Stimulated activated CD8-positive, alpha-beta memory T cell treated with anti-CD3 and anti-CD28 coated beads, Interleukin-12 subunit alpha, Interleukin-12 subunit beta, amount 100 ng/mL, for 24 hours (primary cell): ENCODE measurements at regions not wholly inside any gene's neighbourhood (a gene's known extent, or its start where the extent isn't known, plus 50 kb on each side); places are given as distances from the start of the nearest gene placed in this dataset.
"Not testable (repeated sequence)": the region's sequence is repeated elsewhere in the genome, so short reads cannot be mapped to it uniquely, and the experiment has no call there.

Experiments
- DNase-seq: peaks from one replicate; pipeline ENCODE4 v3.0.0-alpha.2; 2020; ENCODE audit errors: extremely low read depth

DNA sequence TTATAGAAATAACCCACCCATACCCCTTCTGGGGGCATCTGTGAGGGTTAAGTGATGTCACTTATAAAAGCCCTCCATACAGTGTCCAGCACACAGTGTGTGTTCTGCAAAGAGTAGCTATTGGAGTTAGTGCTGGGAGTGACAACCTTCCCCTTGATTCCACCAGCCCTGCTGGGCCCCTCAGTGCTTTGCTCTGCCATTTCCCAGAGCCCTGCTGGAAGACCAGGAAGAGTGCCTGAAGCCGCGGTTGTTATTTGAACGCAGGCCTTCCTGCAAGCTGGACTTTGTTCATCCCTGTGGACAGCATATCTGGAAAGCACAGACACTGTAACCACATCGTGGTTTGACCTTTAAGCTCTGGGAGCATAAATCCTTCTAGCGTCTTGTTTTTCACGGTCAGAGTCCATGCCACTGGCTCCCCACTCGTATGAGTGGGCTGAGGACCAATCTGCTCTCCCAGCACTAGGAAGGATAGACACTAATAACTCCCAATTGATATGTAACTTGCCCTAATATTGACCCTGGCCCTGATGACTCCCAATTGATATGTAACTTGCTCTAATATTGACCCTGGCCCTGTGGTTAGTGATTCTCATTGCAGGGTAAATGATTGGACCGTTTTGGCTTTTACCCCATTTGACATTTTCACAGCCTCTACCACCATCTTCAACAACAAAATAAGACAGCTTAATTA lies 297.1 kb upstream of the MAF start:
- DNase-seq: no peak

DNA sequence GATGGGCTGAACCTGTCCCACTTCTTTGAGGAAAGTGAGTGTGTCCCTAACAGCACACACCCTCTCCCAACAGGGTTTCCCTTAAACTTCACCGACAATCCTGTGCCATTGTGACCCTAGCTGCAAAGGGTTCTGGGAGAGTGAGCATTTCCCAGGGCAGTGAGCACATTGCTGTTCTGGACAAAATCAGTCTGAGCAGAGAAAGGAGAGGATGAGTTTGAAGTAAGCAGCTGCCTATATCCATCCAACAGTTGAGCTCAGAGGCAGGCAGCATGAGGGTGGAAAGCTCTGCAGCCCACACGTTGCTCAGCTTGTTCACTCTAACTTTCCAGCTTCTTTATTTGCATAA lies 296.5 kb upstream of the MAF start:
- DNase-seq: no peak

DNA sequence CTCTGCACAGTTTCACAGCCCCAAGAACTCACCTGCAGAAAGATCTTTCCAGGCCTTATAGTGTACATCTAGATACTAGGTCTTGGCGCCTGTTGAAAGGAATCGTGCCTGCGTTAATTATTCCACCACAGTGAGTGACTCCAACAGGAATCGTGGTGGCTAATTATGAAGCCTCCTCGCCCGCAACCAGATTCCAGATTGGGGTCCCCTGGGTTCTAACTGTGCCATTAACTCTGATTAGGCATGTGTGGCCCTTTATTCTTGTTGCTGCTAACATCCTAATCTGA lies 295.3 kb upstream of the MAF start:
- DNase-seq: no peak

DNA sequence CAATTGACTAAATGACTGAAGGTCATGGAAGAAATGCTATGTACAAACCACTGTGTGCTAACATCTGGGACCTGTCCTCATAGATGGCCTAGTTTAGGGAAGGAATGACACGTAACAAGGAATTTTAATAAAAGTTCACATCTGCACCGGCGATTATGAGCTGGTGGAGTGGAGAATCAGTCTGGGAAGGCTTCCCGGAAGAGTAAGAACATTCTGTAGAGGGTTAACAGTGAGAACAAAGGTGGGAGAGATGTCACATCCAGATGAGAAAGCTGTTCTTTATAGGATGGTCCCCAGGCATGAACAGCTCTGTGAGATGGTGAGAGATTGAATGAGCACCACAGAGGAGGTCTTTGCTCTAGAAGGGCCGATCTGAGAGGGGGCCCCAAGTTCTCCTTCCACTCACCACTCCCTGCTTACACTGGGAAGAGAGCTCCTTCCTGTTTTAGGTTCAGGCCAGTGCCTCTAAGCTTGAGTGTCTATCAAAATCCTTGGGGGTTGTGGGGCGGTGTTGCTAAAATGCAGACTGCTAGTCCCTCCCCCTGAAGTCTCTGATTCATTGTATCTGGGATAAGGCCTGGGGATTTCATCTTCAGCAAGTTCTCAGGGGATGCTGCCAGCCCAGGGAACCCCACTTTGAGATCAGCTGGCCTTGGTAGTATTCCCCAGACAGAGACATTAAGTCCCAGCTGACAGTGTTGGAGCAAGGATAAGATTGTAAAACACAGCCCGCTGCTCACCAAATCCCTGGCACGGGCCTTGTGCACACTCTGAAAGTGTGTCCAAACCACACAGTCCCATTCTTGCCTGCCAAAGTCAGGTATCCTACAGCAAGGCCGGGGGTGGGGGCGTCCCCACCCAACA lies 294.7 kb upstream of the MAF start:
- DNase-seq: no peak

DNA sequence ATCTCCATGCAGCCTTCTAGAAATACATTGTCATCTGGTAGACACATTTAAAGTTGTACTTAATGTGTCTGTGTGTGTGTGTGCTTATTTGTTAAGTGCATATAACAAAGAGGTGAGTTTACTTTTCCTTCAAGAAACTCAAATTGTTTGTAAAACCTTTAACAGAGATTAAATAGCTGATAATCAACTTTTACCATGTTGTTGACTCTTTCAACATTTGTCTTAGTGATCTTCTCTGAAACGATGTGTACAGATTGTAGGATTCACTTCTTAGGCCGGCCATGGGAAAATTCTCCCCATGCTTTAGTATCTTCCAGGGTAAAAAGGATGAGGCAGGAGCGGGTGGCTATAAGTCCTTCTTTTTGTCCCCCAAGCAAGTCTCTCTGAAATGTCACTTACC lies 292.9 kb upstream of the MAF start:
- DNase-seq: no peak

DNA sequence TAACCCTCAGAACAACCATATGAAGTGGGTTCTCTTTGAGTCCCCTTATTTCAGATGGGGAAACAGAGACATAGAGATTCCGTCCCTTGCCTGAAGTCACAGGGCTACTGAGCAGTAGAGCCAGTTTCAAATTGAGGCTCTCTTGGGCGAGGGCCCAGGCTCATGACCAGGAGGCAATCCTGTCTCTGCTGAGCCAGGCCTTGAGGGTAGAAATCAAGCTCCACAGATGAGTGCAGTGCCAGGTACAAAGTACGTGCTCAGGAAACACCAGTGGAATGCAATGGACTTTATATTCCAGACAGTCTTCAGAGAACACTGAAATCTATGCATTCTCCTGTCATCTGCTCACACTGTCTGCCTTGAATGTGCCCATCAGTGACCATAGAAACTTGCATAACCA lies 291.7 kb upstream of the MAF start:
- DNase-seq: no peak

DNA sequence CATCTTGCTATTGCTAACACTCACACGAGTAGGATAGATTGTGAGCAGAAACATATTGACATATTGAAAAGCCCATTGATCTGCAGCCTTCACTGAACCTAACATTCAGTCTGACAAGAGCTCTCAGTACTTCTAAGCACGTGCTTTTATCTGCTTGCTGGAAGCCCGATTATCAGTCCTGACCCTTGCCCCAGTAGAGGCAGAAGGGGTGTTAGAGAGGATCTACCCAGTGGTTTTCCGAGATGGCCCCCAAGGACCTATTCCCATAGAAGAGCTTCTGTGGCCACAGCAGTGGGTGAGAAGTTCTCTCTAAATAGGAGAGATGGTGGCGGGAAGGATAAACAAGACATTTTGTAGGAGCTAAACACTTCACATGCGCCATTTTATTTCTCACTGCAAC lies 290.9 kb upstream of the MAF start:
- no peak for DNase-seq

DNA sequence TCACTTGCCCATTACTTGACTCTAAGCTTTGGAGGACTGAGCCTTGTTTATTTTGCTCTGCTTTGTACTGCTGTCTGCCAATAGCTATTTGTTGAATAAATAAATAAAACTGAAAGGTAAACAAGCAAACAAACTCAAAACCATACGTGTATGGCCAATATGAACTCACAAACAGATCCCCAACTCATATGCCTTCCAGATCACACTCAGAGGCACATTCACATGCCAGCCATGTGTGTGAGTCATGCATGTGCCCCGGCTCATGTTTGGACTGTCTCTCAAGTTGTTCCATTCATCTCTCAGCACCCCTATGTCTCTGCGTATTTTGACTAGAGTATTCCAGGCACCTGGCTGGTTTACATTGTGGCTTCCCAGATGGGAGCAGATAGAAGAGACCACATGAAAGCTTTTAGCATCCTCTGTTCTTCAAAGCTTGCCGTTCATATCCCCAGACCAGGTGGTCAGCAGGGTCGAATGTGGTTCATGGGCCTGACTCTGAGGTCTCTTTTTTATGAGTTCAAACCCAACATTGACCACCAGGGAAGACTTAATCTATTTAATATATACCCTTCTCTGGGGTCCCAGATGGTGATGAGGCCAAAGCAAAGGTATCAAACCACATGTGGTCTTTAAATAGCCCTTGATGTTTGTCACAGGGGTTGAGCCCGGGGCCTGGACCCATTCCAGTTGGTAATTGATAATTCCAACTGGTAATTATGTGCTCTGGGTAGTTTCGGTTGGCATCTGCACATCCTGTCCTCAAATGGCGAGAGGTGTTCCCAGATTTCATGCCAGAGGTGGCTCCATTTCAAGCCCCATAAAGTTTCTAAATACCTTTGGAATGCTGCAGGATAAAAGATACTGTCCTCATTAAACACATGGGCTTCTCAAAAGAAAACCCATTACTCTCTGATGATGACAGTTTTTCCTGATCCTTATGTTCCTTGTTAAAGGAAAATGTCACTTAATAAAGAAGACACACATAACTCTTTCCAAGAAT lies 287.3 kb upstream of the MAF start:
- no peak for DNase-seq

DNA sequence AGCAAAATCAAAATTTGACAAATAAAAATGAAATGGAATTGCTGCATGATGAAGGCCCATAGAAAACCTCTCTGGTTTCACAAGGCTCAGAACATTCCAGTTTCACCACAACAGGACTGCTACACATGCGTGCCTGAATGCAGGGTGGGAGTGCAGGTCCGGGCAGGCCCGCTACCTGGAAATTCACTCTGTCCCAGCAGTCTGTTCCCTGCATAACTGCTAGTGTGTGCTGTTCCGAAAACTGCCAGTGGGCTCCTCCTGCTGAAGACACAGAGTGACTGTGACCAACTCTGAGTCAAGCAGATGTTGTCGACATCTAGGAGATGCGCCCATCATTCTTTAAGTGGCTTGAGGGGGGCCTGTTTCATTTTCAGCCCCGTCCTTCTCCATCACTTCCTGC lies 284.8 kb upstream of the MAF start:
- no peak for DNase-seq

DNA sequence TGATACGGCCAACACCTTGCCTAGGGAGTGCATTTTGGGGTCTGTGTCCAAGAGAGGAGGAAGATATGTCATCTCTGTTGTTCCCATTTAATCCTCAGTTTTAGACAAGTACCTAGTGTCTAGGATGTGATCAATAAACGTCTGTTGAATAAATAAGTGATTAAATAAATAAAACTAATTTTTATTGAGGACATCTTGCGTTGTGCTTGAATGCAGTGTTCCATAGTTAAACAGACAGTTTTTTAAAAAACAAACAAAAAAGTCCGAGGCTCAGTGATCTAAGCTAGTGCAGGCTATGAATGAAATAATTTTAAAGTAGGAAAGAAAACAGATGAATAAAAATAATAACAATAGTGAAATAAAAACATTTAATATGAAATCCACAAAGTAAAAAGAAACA lies 283.0 kb upstream of the MAF start:
- DNase-seq: no peak

DNA sequence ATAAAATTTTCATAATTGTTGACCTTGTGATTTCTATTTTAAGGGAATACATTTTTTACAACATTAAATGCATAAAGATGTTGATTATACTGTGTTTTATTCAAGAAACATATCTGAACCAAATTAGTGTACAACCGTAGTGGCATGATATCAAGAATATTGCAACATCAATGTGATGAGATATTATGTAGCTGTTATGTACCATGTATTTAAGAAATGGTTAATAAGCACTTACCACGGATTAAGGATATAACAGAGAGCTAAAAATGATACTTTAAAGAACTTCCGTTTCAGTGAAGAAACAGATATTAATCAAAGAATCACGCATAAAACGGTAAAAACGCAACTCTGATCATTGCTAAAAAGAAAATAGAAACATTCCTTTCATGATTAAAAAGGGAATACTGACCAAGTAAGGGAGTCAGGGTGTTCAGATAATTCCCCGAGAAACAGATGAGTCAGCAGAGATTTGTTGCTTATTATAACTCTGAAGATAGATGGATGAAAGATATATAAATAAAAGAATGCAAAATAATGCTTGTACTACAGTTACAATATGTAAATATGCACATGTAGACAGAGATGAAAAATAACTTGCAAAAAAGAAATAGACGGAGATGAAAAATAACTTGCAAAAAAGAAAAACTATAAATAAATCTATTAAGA lies 281.9 kb upstream of the MAF start:
- no peak for DNase-seq

DNA sequence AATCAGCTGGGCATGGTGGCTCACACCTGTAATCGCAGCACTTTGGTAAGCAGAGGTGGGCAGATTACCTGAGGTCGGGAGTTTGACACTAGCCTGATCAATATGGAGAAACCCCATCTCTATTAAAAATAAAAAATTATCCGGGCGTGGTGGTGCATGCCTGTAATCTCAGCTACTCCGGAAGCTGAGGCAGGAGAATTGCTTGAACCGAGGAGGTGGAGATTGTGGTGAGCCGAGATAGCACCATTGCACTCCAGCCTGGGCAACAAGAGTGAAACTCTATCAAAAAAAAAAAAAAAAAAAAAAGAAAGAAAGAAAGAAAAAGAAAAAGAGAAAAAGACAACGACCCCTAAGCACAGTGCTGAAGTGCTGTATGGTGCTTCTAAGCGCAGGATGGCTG lies 280.6 kb upstream of the MAF start:
- not testable (repeated sequence) for DNase-seq

DNA sequence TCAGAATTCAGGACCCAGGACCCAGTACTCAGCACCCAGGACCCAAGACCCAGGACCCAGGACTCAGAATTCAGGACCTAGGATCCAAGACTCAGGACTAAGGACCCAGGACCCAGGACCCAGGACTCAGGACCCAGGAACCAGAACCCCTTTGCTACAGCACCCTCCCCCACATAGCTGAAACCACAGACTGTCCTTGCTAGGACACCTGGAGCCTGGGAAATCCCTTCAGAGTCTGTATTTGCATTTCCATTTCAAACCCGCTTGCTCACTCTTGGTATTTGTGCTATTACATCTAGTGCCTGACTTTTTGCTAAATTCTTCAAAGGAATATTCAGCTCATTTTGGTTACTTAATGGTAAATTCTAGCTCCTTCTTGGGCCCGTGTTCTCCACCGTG lies 275.8 kb upstream of the MAF start:
- no peak for DNase-seq

DNA sequence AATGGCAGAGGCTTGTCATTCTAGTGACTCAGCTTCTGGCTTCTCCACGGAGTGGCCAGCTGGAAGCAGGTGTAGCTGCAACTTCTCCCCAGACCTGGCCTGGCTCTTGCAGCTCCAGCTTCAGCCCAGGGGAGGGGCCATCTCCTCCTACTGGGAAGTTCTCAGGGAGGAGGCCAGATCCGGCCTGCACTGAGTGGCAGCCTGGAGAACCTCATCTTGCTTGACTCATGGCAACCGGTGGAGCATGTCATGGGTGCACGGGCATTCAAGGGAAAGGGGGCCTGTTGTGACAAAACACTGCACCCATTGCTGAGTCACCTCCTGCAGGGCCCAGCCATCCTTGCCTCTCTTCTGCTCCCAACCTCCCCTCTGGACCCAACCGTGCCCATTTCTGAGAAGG lies 273.9 kb upstream of the MAF start:
- DNase-seq: no peak

DNA sequence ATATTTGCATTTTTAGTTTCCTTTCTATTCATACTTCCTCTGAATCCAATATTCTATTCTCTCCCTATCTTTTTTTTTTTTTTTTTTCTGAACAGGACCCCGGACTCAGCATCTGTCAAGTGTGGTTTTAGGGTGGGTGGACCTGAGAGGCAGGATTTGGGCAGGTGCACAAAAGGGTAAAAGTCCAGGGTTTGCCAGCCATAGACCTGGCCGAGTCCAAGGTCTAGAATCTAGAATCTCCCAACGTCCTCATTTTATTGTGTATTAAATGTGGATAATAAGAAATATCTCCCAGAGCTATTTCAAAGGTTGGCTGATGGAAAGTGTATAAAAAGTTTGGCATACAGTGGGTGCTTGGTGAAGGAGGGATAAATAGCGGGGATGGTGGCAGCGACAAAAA lies 273.3 kb upstream of the MAF start:
- DNase-seq: no peak

DNA sequence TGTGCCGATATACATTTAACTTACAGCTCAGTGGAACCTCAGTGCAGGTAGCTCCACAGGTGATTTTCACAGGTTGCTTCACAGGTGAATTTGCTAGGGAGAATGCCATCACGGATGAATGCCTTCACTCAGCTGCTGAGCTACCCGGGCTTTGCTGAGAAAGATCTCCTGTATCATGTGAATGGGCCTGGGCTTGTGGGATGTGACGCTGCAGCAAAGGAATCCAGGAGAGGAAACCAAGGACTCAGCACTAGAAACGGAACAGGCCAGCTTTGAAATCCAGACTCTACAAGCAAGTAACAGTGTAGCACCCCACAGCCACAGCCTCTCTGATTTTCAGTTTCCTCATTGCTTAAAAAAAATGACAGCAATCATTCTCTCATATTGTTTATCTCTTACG lies 271.4 kb upstream of the MAF start:
- no peak for DNase-seq

DNA sequence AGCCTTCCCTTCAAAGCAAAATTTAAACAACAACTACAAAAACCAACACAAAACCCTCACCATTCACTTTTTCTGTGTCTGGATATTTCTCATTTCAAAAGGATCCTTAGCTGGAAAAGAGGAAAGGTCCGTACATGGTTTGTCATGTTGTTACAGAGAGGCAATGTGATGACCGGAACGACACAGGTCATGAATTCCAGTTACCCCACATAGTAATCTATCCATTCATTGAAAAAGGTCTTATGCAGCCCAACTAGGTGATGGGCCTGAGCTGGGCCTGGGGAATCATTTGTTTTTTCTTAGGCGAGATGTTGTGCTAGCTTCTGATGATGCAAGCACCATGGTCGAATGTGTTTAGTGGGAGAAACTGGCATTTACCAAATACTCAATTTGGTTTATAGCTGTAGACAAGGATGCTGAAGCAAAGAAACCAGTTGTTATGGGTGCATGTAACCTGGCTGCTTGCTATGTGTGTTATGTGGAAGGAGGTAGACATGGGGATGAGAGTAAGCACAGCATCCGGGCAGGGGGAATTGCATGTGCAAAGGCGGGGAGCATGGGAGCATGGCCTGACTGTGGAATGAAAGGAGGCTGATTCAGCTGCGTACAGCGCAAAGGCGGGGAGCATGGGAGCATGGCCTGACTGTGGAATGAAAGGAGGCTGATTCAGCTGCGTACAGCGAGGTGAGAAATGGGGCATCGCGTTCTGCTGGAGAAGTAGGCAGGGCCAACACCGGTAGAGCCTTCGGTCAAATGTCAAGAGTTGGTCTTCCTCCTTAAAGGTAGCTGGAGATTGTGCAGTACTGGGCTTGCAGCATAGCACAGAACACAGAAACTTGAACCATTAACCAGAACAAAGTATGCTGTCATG lies 269.7 kb upstream of the MAF start:
- DNase-seq: no peak

DNA sequence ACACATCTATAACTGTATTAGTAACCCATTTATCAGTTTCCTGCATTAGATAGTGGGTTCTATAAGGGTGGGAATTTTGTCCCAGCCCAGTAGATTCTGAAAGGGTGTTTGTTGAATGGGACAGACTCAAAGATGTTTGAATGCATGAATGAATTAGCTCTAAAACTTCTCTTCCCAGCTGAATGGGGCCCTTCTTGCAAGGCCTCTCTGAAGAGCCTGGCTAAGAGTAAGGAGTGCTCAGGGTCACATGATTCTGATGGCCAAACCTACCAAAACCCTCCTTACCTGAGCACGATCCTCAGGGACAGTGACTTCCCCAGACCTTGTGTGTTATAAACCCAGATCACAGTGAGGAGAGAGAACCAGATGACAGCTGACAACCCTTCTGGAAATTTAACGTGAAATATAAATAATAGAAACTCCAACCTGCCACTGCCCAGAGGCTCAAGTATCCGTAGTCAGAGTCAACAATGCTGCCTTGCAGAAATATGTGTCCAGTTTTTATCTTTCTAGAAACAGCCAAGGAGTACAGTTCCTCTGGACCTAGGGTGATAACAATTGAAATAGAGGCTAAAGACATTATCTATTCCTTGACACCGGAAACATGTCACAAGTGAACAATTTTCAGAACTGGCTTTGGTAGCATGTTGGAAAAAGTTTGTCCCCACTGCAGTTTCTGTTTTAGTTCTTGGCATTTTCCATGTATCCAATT lies 268.9 kb upstream of the MAF start:
- DNase-seq: no peak

DNA sequence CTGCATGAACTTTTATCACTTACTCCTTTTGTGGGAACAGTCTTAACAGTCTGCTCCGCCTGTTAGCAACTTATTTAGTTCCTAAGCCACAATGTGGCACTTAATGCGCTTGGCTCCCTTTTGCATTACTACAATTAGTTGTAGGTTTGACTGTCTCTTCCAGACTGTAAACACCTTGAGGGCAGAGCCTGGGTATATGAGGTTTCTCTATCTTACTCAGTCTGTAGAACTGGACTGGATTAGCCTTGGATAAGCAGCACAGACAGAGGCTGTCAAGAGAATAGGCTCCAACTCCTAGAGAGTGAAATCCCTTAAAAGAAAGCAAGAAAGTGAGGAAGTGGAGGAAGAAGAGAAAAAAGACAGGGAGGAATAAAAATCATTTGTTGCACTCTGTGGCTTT lies 268.3 kb upstream of the MAF start:
- no peak for DNase-seq

DNA sequence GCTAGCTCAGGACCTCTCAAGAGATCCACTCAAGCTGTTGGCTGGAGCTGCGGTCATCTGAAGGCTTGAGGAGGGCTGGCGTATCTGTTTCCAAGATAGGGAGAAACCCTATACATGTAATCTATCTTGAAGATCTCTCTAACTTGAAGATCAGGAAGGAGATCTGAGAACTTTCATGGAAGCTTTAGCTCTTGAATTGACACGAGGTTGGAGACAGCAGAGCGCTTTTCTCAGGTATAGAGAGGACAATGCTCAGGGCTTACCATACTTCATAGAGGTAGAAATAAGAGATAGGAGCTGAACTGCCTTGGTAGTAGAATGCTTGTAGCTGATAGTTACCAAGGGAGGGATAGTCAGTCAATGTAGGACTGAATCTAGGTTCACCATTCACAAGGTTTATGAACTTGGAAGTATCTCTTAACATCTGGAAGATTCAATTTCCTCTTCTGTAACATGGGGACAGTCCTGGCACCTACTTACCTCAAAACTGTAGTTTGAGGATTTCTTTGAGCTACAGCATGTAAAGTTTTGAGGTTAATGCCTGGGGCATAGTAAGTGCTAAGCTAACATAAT lies 267.0 kb upstream of the MAF start:
- DNase-seq: no peak
